Endothelial cell of umbilical vein (primary cell): ENCODE measurements at regions not wholly inside any gene's neighbourhood (a gene's known extent, or its start where the extent isn't known, plus 50 kb on each side); places are given as distances from the start of the nearest gene placed in this dataset.
"Not testable (repeated sequence)": the region's sequence is repeated elsewhere in the genome, so short reads cannot be mapped to it uniquely, and the experiment has no call there.

Experiments used
- BruUV-seq: library from RNA; stranded (reverse); fragments of 400-500 nt; replicated peaks from 2 replicates; lab custom pipeline; 2021; lab: Mats Ljungman, UMichigan
- CTCF ChIA-PET: fragments of 300-600, 350-600 bp; sonication (Branson Sonifier 250); formaldehyde crosslinking; loops from one replicate; lab custom pipeline; 2021; ENCODE audit warnings: antibody characterized with exemption, inconsistent platforms; lab: Charles Lee
- POLR2A ChIA-PET: fragments of 300-600, 350-600 bp; sonication (Branson Sonifier 250); formaldehyde crosslinking; loops from one replicate; lab custom pipeline; 2021; ENCODE audit warnings: antibody characterized with exemption, inconsistent platforms; lab: Charles Lee
- DNase-seq: peaks from one replicate; pipeline ENCODE4 v3.0.0-alpha.2; 2011; ENCODE audit warnings: low read depth, low spot score
- FAIRE-seq: peaks from 2 replicates; lab custom pipeline; 2011; peaks lifted over from hg19 to GRCh38; lab: Jason Lieb, UNC
- H2AFZ ChIP-seq: 2 replicates; pipeline ENCODE4 v1.6.0; 2012; ENCODE audit warnings: low read depth, low read length, control low read depth, inconsistent platforms
- H3K27ac ChIP-seq: 2 replicates; pipeline ENCODE4 v1.5.1; 2011; ENCODE audit warnings: low read depth, mild to moderate bottlenecking, control low read depth, low read length, moderate library complexity; ENCODE audit not compliant: insufficient read depth
- H3K27me3 ChIP-seq, 2 experiments: 2 replicates each; pipeline versions ENCODE4 v1.6.0 to v1.6.1; 2011; ENCODE audit warnings: low read length in 2 of 2, mixed read lengths in 1 of 2; ENCODE audit not compliant: control insufficient read depth in 2 of 2, insufficient read depth in 2 of 2
- H3K36me3 ChIP-seq, 2 experiments: 2 replicates in 1 of 2; 3 replicates in 1 of 2; pipeline ENCODE4 v1.5.1; 2011; ENCODE audit warnings: low read length in 2 of 2, mild to moderate bottlenecking in 1 of 2, moderate library complexity in 1 of 2; ENCODE audit not compliant: control insufficient read depth in 2 of 2, insufficient read depth in 2 of 2; ENCODE audit errors: extremely low read depth in 1 of 2
- H3K4me1 ChIP-seq: 3 replicates; pipeline ENCODE4 v1.5.1; 2011; ENCODE audit warnings: mild to moderate bottlenecking, low read length; ENCODE audit not compliant: control insufficient read depth, insufficient read depth; ENCODE audit errors: extremely low read depth
- H3K4me2 ChIP-seq: 2 replicates; pipeline ENCODE4 v1.6.1; 2011; ENCODE audit warnings: low read length, control low read depth, mixed read lengths; ENCODE audit not compliant: insufficient read depth
- H3K4me3 ChIP-seq, 3 experiments: fragments of 200-600 bp in 1 of 3; sonication (generic), shearing (Covaris generic) in 1 of 3; replicated peaks in 1 of 3; 2 replicates each; pipeline ENCODE4 v1.5.1; 2011 to 2016; ENCODE audit warnings: control low read depth in 3 of 3, low read length in 3 of 3, mild to moderate bottlenecking in 2 of 3, inconsistent platforms in 1 of 3, low read depth in 1 of 3, moderate library complexity in 1 of 3; ENCODE audit not compliant: insufficient read depth in 1 of 3
- H3K79me2 ChIP-seq: 2 replicates; pipeline ENCODE4 v1.6.0; 2012; ENCODE audit warnings: low read length, inconsistent platforms; ENCODE audit not compliant: control insufficient read depth, insufficient read depth
- H3K9ac ChIP-seq: replicated peaks from 2 replicates; pipeline ENCODE3; 2011; ENCODE audit warnings: low read length, control low read depth; ENCODE audit not compliant: insufficient read depth; ENCODE audit errors: extremely low read depth
- H3K9me1 ChIP-seq: replicated peaks from 3 replicates; pipeline ENCODE4 v1.6.0; 2011; ENCODE audit warnings: mild to moderate bottlenecking, low read length; ENCODE audit not compliant: control insufficient read depth, insufficient read depth; ENCODE audit errors: extremely low read depth
- H3K9me3 ChIP-seq: replicated peaks from 2 replicates; pipeline ENCODE4 v1.5.1; 2012; ENCODE audit warnings: low read length, inconsistent platforms; ENCODE audit not compliant: control insufficient read depth, insufficient read depth
- H4K20me1 ChIP-seq: replicated peaks from 2 replicates; pipeline ENCODE3; 2011; ENCODE audit warnings: mild to moderate bottlenecking, low read length; ENCODE audit not compliant: control insufficient read depth, insufficient read depth; ENCODE audit errors: extremely low read depth
- MAX ChIP-seq: IDR thresholded peaks from 2 replicates; pipeline ENCODE4 v1.6.1; 2011; ENCODE audit not compliant: insufficient read depth, insufficient read length
- POLR2A ChIP-seq: IDR thresholded peaks from 2 replicates; pipeline ENCODE4 v1.6.1; 2012; ENCODE audit warnings: low read depth, mild to moderate bottlenecking, control low read depth, low read length
- POLR2AphosphoS5 ChIP-seq: IDR thresholded peaks from 2 replicates; pipeline ENCODE4 v1.6.1; 2012; ENCODE audit warnings: low read depth, mild to moderate bottlenecking, control low read depth, low read length, moderate library complexity; ENCODE audit not compliant: insufficient read depth
- dilution Hi-C: fragments of 300-500 bp; cut with MboI; formaldehyde crosslinking; loops from one replicate; pipeline ENCODE4 v1.15.0; 2019; ENCODE audit warnings: low sequenced_read_pairs; ENCODE audit not compliant: extremely low pct_ligation_motif_present
- intact Hi-C: fragments of 100-400 bp; cut with micrococcal nuclease; formaldehyde crosslinking; loops from one replicate; pipeline ENCODE4 v1.10.0; 2022

- Histone ChIP-seq H4K20me1 (no peaks in the 10 kb centered on the region), H3K4me3 (no peak overlapping the region), H2AFZ (peak overlapping the region; percentile 23), H3K9me3 (no peaks in the 10 kb centered on the region), H3K9ac (no peak overlapping the region), H3K27ac (no peak overlapping the region), H3K4me1 (no peaks in the 10 kb centered on the region), H3K36me3 (no peaks in the 10 kb centered on the region), H3K79me2 (no peaks in the 10 kb centered on the region), H3K27me3 (no peaks in the 10 kb centered on the region), H3K4me2 (peak overlapping the region; percentile 35), H3K9me1 (no peaks in the 10 kb centered on the region)
- intact Hi-C loops (no loop called here), dilution Hi-C loops (no loop called here)
- no TSS peak for BruUV-seq
- FAIRE-seq = peak; percentile 24
- ChIA-PET POLR2A (interaction anchor here (0.7 to 1.0 kb wide), 2 partner anchors 322 to 1123 kb away, joined by 3 to 4 read pairs; partner anchors contain the start of gene DIPK2A), CTCF (interaction anchor here (1.1 kb wide), 1 partner anchor 36 kb away, joined by 3 read pairs; no protein-coding TSS in a partner anchor)
- TF ChIP-seq MAX (no peak), POLR2AphosphoS5 (no peak), POLR2A (no peak)
- peak; percentile 82 for DNase-seq
These were observed 1066.5 kb downstream of the PLOD2 start for GRCh38 chr3:145094355-145094941.

GRCh38 chr3:145111141-145111540 lies 1049.8 kb downstream of the PLOD2 start:
- H3K9me3 ChIP-seq, H3K27ac ChIP-seq, dilution Hi-C loops, BruUV-seq, H4K20me1 ChIP-seq, POLR2A ChIA-PET, H3K4me2 ChIP-seq, H3K79me2 ChIP-seq, H3K36me3 ChIP-seq, FAIRE-seq, H3K4me3 ChIP-seq, CTCF ChIA-PET, H2AFZ ChIP-seq, H3K9ac ChIP-seq, H3K27me3 ChIP-seq, DNase-seq, intact Hi-C loops, H3K9me1 ChIP-seq, H3K4me1 ChIP-seq: not testable (repeated sequence)
